Smooth muscle cell (in vitro differentiated cells): ENCODE measurements at regions not wholly inside any gene's neighbourhood (a gene's known extent, or its start where the extent isn't known, plus 50 kb on each side); places are given as distances from the start of the nearest gene placed in this dataset.

Experiments used
- DNase-seq: peaks from one replicate; lab custom pipeline; 2025; ENCODE audit not compliant: unreplicated experiment; lab: John Stamatoyannopoulos, UW
- H2AFZ ChIP-seq: fragments of 200-600 bp; sonication (generic); 2 replicates; pipeline ENCODE4 v1.6.0; 2016; ENCODE audit warnings: antibody characterized with exemption, low read depth, mild to moderate bottlenecking
- H3F3A ChIP-seq: fragments of 200-600 bp; sonication (generic); 2 replicates; pipeline ENCODE4 v1.6.0; 2017; ENCODE audit warnings: antibody characterized with exemption, low read depth
- H3K27ac ChIP-seq: fragments of 200-600 bp; sonication (generic); 2 replicates; pipeline ENCODE4 v1.5.1; 2016; ENCODE audit warnings: low read depth, mild to moderate bottlenecking
- H3K27me3 ChIP-seq: fragments of 200-600 bp; sonication (generic); 2 replicates; pipeline ENCODE4 v1.6.1; 2016; ENCODE audit warnings: low read depth, mild to moderate bottlenecking
- H3K36me3 ChIP-seq: fragments of 200-600 bp; sonication (generic); 2 replicates; pipeline ENCODE4 v1.5.1; 2016; ENCODE audit warnings: low read depth
- H3K4me1 ChIP-seq: fragments of 200-600 bp; sonication (generic); 2 replicates; pipeline ENCODE4 v1.5.1; 2016; ENCODE audit warnings: low read depth
- H3K4me2 ChIP-seq: fragments of 200-600 bp; sonication (generic); 2 replicates; pipeline ENCODE4 v1.6.0; 2016; ENCODE audit warnings: mild to moderate bottlenecking
- H3K4me3 ChIP-seq: fragments of 200-600 bp; sonication (generic); 2 replicates; pipeline ENCODE4 v1.5.1; 2016; ENCODE audit warnings: mild to moderate bottlenecking
- H3K79me2 ChIP-seq: fragments of 200-600 bp; sonication (generic); 2 replicates; pipeline ENCODE4 v1.6.0; 2016; ENCODE audit warnings: low read depth, mild to moderate bottlenecking
- H3K9ac ChIP-seq: fragments of 200-600 bp; sonication (generic); 2 replicates; pipeline ENCODE4 v1.6.0; 2016; ENCODE audit warnings: low read depth
- H3K9me3 ChIP-seq: fragments of 200-600 bp; sonication (generic); replicated peaks from 2 replicates; pipeline ENCODE4 v1.5.1; 2016; ENCODE audit warnings: low read depth
- H4K20me1 ChIP-seq: fragments of 200-600 bp; sonication (generic); 2 replicates; pipeline ENCODE4 v1.6.0; 2016; ENCODE audit warnings: low read depth
- CTCF ChIP-seq: fragments of 200-600 bp; sonication (generic); IDR thresholded peaks from 2 replicates; pipeline ENCODE4 v1.5.1; 2017; ENCODE audit warnings: borderline replicate concordance, mild to moderate bottlenecking, antibody characterized with exemption; ENCODE audit not compliant: insufficient read depth, poor library complexity, severe bottlenecking
- WGBS: methylation state at CpG from one replicate; pipeline ENCODE4 v1.1.7; 2016; ENCODE audit warnings: low lambda C conversion rate; 5-methylcytosine and 5-hydroxymethylcytosine counted together

- Histone ChIP-seq H3K36me3 (no peaks in the 10 kb centered on the region), H4K20me1 (no peaks in the 10 kb centered on the region), H3K9ac (no peak overlapping the region), H3K4me2 (no peak overlapping the region), H3K27me3 (no peaks in the 10 kb centered on the region), H3K4me1 (no peaks in the 10 kb centered on the region), H3F3A (no peaks in the 10 kb centered on the region), H2AFZ (no peak overlapping the region), H3K79me2 (no peaks in the 10 kb centered on the region), H3K4me3 (no peak overlapping the region), H3K9me3 (no peaks in the 10 kb centered on the region), H3K27ac (no peak overlapping the region)
- TF ChIP-seq CTCF: no peak
- 73% methylated on average over 2 of the region's 2 CpGs for WGBS
- no peak for DNase-seq
Measured at GRCh38 chr2:175383286-175383685, 201.8 kb upstream of the ATP5MC3 start.

DNA sequence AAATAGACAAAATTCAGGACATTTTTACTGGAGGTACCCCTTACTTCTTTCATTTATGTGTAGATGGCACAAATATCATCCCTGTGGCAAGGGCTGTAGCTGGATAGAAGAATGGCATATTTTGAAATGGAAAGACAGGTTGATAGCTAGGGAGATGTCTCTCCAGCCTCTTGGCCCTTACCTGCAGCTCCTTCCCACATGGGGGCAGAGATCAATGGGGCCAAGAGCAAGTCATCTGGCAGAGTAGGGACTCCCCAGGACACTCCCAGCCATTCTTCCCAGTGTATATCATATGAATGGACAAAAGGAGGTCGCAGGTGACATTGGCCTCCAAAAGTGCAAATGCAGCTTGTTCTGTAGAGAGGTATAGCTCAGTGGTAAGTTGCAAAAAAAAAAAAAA lies 192.2 kb upstream of the ATP5MC3 start:
- 94% methylated on average over 1 of the region's 1 CpG for WGBS
- Histone ChIP-seq H3K4me2 (peak overlapping the region; percentile 5), H3K79me2 (no peaks in the 10 kb centered on the region), H3K9ac (no peak overlapping the region), H2AFZ (no peak overlapping the region), H3K27me3 (peaks cover 15% of the 10 kb centered on the region), H3F3A (no peaks in the 10 kb centered on the region), H3K4me3 (no peak overlapping the region), H3K27ac (no peak overlapping the region), H3K9me3 (no peaks in the 10 kb centered on the region), H3K36me3 (no peaks in the 10 kb centered on the region), H4K20me1 (no peaks in the 10 kb centered on the region), H3K4me1 (no peaks in the 10 kb centered on the region)
- no peak for TF ChIP-seq CTCF
- DNase-seq: no peak

DNA sequence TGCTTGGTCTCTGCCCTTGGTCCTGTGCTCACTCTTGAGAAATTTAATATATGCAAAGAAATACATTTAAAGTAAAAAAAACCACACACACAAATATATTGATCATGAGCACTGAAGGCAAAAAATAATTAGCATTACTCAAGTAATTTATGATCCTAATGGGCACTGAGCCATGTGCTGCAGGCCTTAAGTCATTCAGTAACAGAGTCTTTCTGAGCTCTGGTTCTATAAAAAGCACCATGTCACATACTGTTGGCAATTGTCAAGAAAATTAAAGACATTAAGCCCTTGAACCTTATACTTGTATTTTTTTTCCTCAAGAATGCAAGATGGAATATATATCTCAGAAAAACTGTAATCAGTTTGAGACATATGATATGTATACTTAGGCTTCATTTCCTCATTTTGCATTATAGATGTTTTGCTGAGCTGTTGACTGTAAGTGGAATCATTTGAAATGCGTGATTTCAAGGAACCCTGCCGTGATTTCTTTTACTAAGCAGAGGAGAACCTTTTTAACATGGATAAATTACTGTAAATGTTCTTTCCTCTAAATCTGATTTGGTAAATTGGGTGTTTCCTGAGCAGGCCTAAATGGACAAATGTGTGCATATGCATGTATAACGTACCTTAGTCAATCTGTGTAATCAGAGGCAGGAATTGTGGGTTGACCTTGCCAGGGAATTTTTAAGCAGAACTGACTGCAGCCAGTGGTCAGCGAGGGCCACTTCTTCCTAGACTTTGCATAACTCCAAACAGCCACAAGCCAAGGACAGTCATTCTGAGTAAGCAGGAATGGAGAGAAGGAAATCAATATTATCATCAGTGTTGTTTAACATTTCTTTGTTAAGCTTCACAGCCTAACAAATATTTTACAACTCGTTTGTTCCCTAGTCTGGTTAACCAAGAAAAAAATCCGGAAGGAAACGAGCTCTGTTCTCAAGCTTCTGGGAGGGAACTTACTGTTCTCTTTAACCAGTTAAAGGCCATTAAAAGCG lies 191.5 kb upstream of the ATP5MC3 start:
- H2AFZ ChIP-seq: no peak overlapping the region
- no peaks in the 10 kb centered on the region for H3F3A ChIP-seq
- H3K4me2 ChIP-seq: peak overlapping the region; percentile 5
- WGBS: 42% methylated on average over 8 of the region's 8 CpGs
- H4K20me1 ChIP-seq: no peaks in the 10 kb centered on the region
- peaks cover 22% of the 10 kb centered on the region for H3K27me3 ChIP-seq
- H3K9ac ChIP-seq: no peak overlapping the region
- H3K36me3 ChIP-seq: no peaks in the 10 kb centered on the region
- H3K27ac ChIP-seq: no peak overlapping the region
- no peaks in the 10 kb centered on the region for H3K79me2 ChIP-seq
- TF ChIP-seq CTCF: no peak
- no peak overlapping the region for H3K4me3 ChIP-seq
- no peaks in the 10 kb centered on the region for H3K9me3 ChIP-seq
- H3K4me1 ChIP-seq: no peaks in the 10 kb centered on the region
- DNase-seq: no peak

GRCh38 chr2:175371378-175371777 lies 189.9 kb upstream of the ATP5MC3 start:
- H3K4me2 ChIP-seq: no peak overlapping the region
- no peaks in the 10 kb centered on the region for H3K9me3 ChIP-seq
- no peak overlapping the region for H3K9ac ChIP-seq
- H3K4me1 ChIP-seq: no peaks in the 10 kb centered on the region
- no peak overlapping the region for H2AFZ ChIP-seq
- H3K79me2 ChIP-seq: no peaks in the 10 kb centered on the region
- H4K20me1 ChIP-seq: no peaks in the 10 kb centered on the region
- DNase-seq: no peak
- H3F3A ChIP-seq: no peaks in the 10 kb centered on the region
- H3K27me3 ChIP-seq: peaks cover 29% of the 10 kb centered on the region
- no peak overlapping the region for H3K27ac ChIP-seq
- no peak overlapping the region for H3K4me3 ChIP-seq
- H3K36me3 ChIP-seq: no peaks in the 10 kb centered on the region
- TF ChIP-seq CTCF: no peak
